Tibial nerve (tissue), 4 donors: ENCODE measurements at regions not wholly inside any gene's neighbourhood (a gene's known extent, or its start where the extent isn't known, plus 50 kb on each side); places are given as distances from the start of the nearest gene placed in this dataset.

ENCODE experiments used
- CTCF ChIP-seq, 5 experiments: fragments of 200-600 bp in 3 of 5; fragments of 450-650 bp in 2 of 5; sonication (generic) in 3 of 5; IDR thresholded peaks; one replicate each; pipeline ENCODE4 v1.5.1; 2016 to 2019; ENCODE audit warnings: antibody characterized with exemption in 5 of 5, mild to moderate bottlenecking in 3 of 5, moderate library complexity in 2 of 5
- EP300 ChIP-seq, 2 donors: sonication (generic); formaldehyde crosslinking; IDR thresholded peaks; one replicate each; pipeline ENCODE4 v1.6.1; 2017; ENCODE audit warnings: antibody characterized with exemption in 2 of 2, mild to moderate bottlenecking in 1 of 2
- POLR2A ChIP-seq, 2 donors: fragments of 450-650 bp; IDR thresholded peaks; one replicate each; pipeline ENCODE4 v1.6.1; 2017; ENCODE audit warnings: antibody characterized with exemption in 2 of 2, mild to moderate bottlenecking in 2 of 2, moderate library complexity in 2 of 2

DNA sequence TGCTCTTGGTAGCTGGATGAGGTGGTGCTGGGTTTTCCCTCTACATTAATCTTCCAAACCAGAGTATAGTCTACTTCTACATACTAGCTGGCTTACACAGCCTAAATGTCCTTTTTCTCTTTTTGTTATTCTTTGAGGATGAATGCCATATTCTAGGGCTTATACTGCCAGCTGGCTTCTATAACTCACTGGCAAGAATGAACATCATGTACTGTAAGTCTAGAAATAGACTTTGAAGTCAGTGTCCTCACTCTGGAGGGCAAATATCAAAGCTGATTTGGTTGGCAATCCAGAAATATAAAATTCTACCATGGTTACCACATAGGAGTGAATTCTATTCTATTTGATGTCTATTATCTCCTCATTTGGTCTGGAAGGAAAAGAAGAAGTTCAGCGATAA lies 251.7 kb upstream of the TYRP1 start:
- no peak for TF ChIP-seq POLR2A (IDR thresholded peaks at IDR 0.05)
- no peak for TF ChIP-seq CTCF (IDR thresholded peaks at IDR 0.05)
- TF ChIP-seq EP300 (IDR thresholded peaks at IDR 0.05): no peak
